Peyer's patch (tissue), 4 donors: ENCODE measurements at regions not wholly inside any gene's neighbourhood (a gene's known extent, or its start where the extent isn't known, plus 50 kb on each side); places are given as distances from the start of the nearest gene placed in this dataset.

Experiments
- POLR2A ChIP-seq, 2 donors: fragments of 450-650 bp; IDR thresholded peaks; one replicate each; pipeline ENCODE4 v1.5.1; 2017; ENCODE audit warnings: antibody characterized with exemption in 2 of 2, mild to moderate bottlenecking in 2 of 2, moderate library complexity in 2 of 2
- TF ChIP-seq, protein P1 (sequence below), 6 experiments: fragments of 450-650 bp in 4 of 6; fragments of 200-600 bp in 2 of 6; sonication (generic) in 1 of 6; IDR thresholded peaks; one replicate each; pipeline ENCODE4 v1.5.1; 2017 to 2019; ENCODE audit warnings: antibody characterized with exemption in 6 of 6, mild to moderate bottlenecking in 3 of 6, moderate library complexity in 1 of 6

DNA sequence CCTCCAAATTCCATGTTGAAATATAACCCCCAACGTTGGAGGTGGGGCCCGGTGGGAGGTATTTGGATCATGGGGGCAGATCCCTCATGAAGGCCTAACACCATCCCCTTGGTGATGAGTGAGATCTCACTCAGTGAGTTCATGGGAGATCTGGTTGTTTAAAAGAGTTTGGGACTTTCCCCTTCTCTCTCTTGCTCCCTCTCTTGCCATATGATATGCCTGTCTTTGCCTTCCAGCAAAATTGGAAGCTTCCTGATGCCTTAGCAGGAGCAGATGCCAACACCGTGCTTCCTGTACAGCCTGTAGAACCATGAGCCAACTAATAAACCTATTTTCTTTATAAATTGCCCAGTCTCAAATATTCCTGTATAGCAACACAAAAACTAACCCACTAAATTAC, 55.7 kb upstream of the CDK1 start:
- TF ChIP-seq, protein P1, sequence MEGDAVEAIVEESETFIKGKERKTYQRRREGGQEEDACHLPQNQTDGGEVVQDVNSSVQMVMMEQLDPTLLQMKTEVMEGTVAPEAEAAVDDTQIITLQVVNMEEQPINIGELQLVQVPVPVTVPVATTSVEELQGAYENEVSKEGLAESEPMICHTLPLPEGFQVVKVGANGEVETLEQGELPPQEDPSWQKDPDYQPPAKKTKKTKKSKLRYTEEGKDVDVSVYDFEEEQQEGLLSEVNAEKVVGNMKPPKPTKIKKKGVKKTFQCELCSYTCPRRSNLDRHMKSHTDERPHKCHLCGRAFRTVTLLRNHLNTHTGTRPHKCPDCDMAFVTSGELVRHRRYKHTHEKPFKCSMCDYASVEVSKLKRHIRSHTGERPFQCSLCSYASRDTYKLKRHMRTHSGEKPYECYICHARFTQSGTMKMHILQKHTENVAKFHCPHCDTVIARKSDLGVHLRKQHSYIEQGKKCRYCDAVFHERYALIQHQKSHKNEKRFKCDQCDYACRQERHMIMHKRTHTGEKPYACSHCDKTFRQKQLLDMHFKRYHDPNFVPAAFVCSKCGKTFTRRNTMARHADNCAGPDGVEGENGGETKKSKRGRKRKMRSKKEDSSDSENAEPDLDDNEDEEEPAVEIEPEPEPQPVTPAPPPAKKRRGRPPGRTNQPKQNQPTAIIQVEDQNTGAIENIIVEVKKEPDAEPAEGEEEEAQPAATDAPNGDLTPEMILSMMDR (IDR thresholded peaks at IDR 0.05) = no peak
- no peak for TF ChIP-seq POLR2A (IDR thresholded peaks at IDR 0.05)
